NB4 (cell line): ENCODE measurements at regions not wholly inside any gene's neighbourhood (a gene's known extent, or its start where the extent isn't known, plus 50 kb on each side); places are given as distances from the start of the nearest gene placed in this dataset.

ENCODE experiments used
- DNase-seq: peaks from one replicate; pipeline ENCODE4 v3.0.0; 2010; ENCODE audit warnings: low read depth
- H3K4me3 ChIP-seq: one replicate; pipeline ENCODE4 v1.5.1; 2011; ENCODE audit warnings: mild to moderate bottlenecking, low read depth, low read length, moderate library complexity
- MYC ChIP-seq: IDR thresholded peaks from 2 replicates; pipeline ENCODE4 v1.6.1; 2011; ENCODE audit warnings: low read depth, low read length
- POLR2A ChIP-seq: IDR thresholded peaks from 2 replicates; pipeline ENCODE4 v1.6.1; 2011; ENCODE audit warnings: mild to moderate bottlenecking; ENCODE audit not compliant: insufficient read length; ENCODE audit errors: extremely low read depth
- TF ChIP-seq, protein P1 (sequence below): IDR thresholded peaks from 2 replicates; pipeline ENCODE4 v1.6.1; 2011; ENCODE audit warnings: low read depth, low read length
- TF ChIP-seq, protein P2 (sequence below): IDR thresholded peaks from one replicate; pipeline ENCODE4 v1.5.1; 2012; ENCODE audit warnings: low read depth, low read length

DNA sequence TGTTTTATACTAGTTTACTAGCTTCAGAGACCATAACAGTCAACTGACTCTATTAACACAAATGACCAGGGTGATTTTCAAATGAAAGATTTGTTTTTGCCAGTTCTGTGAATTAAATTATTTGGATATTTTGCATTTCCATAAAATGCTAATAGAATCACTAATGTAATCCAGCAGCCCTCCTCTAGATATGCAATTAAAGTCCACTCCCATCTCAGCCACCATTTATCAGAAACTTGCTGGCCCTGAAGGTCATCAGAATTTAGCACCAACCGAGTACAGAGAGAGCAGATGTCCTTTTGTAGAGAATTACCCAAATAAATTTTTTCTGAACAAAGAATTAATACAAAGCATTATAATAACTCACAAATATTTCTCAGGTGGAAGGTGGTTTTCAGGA, 531.1 kb upstream of the SLIT2 start:
- TF ChIP-seq MYC (no peak), POLR2A (no peak)
- TF ChIP-seq, protein P1, sequence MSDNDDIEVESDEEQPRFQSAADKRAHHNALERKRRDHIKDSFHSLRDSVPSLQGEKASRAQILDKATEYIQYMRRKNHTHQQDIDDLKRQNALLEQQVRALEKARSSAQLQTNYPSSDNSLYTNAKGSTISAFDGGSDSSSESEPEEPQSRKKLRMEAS, result no peak
- TF ChIP-seq, protein P2, sequence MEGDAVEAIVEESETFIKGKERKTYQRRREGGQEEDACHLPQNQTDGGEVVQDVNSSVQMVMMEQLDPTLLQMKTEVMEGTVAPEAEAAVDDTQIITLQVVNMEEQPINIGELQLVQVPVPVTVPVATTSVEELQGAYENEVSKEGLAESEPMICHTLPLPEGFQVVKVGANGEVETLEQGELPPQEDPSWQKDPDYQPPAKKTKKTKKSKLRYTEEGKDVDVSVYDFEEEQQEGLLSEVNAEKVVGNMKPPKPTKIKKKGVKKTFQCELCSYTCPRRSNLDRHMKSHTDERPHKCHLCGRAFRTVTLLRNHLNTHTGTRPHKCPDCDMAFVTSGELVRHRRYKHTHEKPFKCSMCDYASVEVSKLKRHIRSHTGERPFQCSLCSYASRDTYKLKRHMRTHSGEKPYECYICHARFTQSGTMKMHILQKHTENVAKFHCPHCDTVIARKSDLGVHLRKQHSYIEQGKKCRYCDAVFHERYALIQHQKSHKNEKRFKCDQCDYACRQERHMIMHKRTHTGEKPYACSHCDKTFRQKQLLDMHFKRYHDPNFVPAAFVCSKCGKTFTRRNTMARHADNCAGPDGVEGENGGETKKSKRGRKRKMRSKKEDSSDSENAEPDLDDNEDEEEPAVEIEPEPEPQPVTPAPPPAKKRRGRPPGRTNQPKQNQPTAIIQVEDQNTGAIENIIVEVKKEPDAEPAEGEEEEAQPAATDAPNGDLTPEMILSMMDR, result no peak
- H3K4me3 ChIP-seq, result no peak overlapping the region
- DNase-seq, result no peak

DNA sequence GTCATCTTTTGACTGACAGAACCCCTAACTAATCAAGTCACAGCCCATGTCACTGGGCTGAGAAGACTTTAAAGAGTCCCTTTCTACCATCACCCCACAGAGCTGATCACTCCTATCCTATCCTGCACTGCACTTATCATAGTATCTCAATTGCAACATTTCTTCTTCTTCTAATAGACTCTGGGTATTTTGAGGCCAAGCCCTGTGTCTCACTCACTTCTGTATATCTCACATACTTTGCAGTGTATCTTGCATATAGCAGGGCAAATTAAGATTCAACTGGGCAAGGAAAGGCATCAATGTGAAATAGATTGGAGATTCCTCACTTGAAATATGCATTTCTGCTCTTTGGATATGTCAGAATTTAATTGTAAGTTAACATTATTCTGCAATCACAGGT, 531.5 kb upstream of the SLIT2 start:
- DNase-seq, result no peak
- TF ChIP-seq POLR2A, result no peak
- TF ChIP-seq, protein P2, result no peak
- TF ChIP-seq, protein P1, result no peak
- no peak for TF ChIP-seq MYC
- no peak overlapping the region for H3K4me3 ChIP-seq

DNA sequence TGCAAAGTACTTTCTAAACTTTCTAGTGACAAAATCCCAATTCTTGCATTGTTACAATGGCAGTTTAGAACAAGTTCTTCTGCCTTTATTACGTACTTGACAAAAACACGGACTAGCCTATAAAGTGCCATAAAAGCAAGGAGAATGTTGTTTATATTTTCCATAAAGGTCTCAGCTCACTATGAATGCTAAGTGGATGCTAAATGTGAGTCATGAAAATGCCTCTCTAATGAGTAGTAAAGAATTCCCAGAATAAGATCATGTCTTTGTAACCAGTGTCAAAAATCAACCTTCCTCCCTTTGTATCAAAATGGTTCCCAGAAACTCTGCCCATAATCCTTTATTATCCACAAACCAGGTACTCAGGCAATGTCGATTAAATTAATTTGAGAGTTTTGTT, 539.8 kb upstream of the SLIT2 start:
- DNase-seq, result no peak
- no peak overlapping the region for H3K4me3 ChIP-seq
- TF ChIP-seq MYC (no peak), POLR2A (no peak)
- TF ChIP-seq, protein P1, result no peak
- TF ChIP-seq, protein P2, result no peak

DNA sequence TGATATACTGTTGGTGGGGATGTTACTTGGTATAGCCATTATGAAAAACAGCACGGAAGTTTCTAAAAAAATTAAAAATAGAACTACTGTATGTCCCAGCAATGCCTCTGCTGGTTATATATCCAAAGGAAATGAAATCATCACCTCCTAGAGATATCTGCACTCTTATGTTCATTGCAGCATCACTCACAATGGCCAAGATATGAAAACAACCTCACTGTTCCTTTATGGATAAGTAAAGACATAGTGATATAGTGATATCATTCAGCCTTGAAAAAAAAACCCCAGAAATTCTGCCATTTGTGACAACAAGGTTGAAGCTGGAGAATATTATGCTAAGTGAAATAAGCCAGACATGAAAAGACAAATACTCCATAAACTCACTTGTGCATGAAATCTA, 543.8 kb upstream of the SLIT2 start:
- TF ChIP-seq, protein P1, result no peak
- TF ChIP-seq MYC (no peak), POLR2A (no peak)
- TF ChIP-seq, protein P2, result no peak
- DNase-seq, result no peak
- no peak overlapping the region for H3K4me3 ChIP-seq

DNA sequence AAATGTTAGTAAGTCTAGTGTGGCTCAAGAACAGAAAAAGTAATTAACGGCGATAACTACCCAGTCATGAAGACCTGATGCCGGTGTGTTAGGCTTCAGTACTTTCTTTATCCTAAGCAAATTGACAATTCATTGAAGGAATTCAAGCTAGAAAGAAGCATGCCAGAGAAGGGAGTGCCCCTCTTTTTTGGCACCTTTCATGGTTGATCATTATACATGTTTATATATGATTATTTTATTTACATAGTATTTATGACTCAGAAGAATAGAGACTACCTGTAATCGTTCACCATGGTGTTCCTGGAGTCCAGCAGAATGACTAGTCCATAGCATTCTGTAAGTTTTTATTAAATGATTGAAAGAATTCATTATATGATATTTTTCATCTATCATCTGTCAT, 548.3 kb upstream of the SLIT2 start:
- no peak for DNase-seq
- H3K4me3 ChIP-seq, result no peak overlapping the region
- TF ChIP-seq, protein P2, result no peak
- TF ChIP-seq, protein P1, result no peak
- TF ChIP-seq POLR2A (no peak), MYC (no peak)

DNA sequence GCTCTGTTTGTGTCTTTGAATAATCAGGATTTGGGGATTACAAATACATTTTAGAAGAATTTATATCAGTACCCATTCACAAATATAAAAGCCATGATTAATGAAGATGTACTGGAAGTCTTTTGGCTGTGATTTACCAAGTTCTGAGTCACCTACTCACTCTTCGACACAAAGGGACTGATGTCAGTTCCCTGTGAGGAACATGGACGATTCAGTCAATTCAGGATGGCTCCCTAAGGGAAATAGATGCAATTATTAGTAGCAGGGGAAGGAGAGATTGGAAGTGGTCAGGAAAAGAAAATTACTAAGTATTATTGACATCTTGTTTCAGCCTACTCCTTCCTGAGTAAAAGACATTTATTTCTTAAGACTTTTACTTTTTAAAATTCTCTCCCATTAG, 550.7 kb upstream of the SLIT2 start:
- TF ChIP-seq POLR2A, result no peak
- no peak for DNase-seq
- H3K4me3 ChIP-seq, result no peak overlapping the region
